ENCODE measurements at regions not wholly inside any gene's neighbourhood (a gene's known extent, or its start where the extent isn't known, plus 50 kb on each side); places are given as distances from the start of the nearest gene placed in this dataset.

- BruUV-seq (replicated peaks): no TSS peak
- Histone ChIP-seq H3K79me2 (ENCODE audit: insufficient read depth, low read depth, low read length) (no peaks in the 10 kb centered on the region), H2AFZ (ENCODE audit: low read length) (no peak overlapping the region), H3K4me1 (ENCODE audit: insufficient read depth, low read length, poor library complexity, severe bottlenecking) (no peaks in the 10 kb centered on the region), H3K27ac (ENCODE audit: low read depth, low read length, poor library complexity, severe bottlenecking) (no peak overlapping the region), H3K4me3 (ENCODE audit: low read depth, low read length, poor library complexity, severe bottlenecking) (no peak overlapping the region), H3K9me2 (ENCODE audit: insufficient read depth, low read length) (no peaks in the 10 kb centered on the region), H3K36me3 (ENCODE audit: insufficient read depth, low read length) (no peaks in the 10 kb centered on the region), H3K9me3 (ENCODE audit: low read length) (no peaks in the 10 kb centered on the region), H4K20me1 (ENCODE audit: insufficient read depth, low read length) (no peaks in the 10 kb centered on the region), H3K4me2 (ENCODE audit: low read length) (no peak overlapping the region)
- POLR2A ChIA-PET: no interaction called here
- DNase-seq (ENCODE audit: low spot score): no peak
- CTCF ChIA-PET (ENCODE audit: unreplicated experiment): no interaction called here
- TF ChIP-seq EZH2phosphoT487 (IDR thresholded peaks at IDR 0.05; ENCODE audit: borderline replicate concordance, low read depth, low read length): no peak
- TF ChIP-seq CTCF (conservative IDR thresholded peaks at IDR 0.05; ENCODE audit: low read length): no peak
- intact Hi-C loops (cut with micrococcal nuclease; ENCODE audit: unreplicated experiment): no loop called here
Observed at GRCh38 chr1:187931776-187932175, 1103.0 kb downstream of the PLA2G4A start.

- intact Hi-C loops (cut with micrococcal nuclease; ENCODE audit: unreplicated experiment): no loop called here
- ChIA-PET POLR2A (interaction anchor here (0.6 kb wide), 1 partner anchor 208 kb away, joined by 3 read pairs; no protein-coding TSS in a partner anchor), CTCF (ENCODE audit: unreplicated experiment) (no interaction called here)
- H3K4me3 ChIP-seq (ENCODE audit: low read depth, low read length, poor library complexity, severe bottlenecking): no peak overlapping the region
- no peaks in the 10 kb centered on the region for H3K9me3 ChIP-seq (ENCODE audit: low read length)
- H2AFZ ChIP-seq (ENCODE audit: low read length): no peak overlapping the region
- TF ChIP-seq CTCF (conservative IDR thresholded peaks at IDR 0.05; ENCODE audit: low read length) (no peak), EZH2phosphoT487 (IDR thresholded peaks at IDR 0.05; ENCODE audit: borderline replicate concordance, low read depth, low read length) (no peak)
- H4K20me1 ChIP-seq (ENCODE audit: insufficient read depth, low read length): no peaks in the 10 kb centered on the region
- H3K36me3 ChIP-seq (ENCODE audit: insufficient read depth, low read length): no peaks in the 10 kb centered on the region
- H3K79me2 ChIP-seq (ENCODE audit: insufficient read depth, low read depth, low read length): no peaks in the 10 kb centered on the region
- no TSS peak for BruUV-seq (replicated peaks)
- no peak overlapping the region for H3K27ac ChIP-seq (ENCODE audit: low read depth, low read length, poor library complexity, severe bottlenecking)
- no peak overlapping the region for H3K4me2 ChIP-seq (ENCODE audit: low read length)
- H3K4me1 ChIP-seq (ENCODE audit: insufficient read depth, low read length, poor library complexity, severe bottlenecking): no peaks in the 10 kb centered on the region
- DNase-seq (ENCODE audit: low spot score): no peak
- H3K9me2 ChIP-seq (ENCODE audit: insufficient read depth, low read length): no peaks in the 10 kb centered on the region
Observed at GRCh38 chr1:187933562-187934419, 1105.0 kb downstream of the PLA2G4A start.

GRCh38 chr1:187936667-187937066, 1107.9 kb downstream of the PLA2G4A start:
- H3K4me3 ChIP-seq (ENCODE audit: low read depth, low read length, poor library complexity, severe bottlenecking): no peak overlapping the region

More at GRCh38 chr1:187936667-187937066, 1107.9 kb downstream of the PLA2G4A start:
- POLR2A ChIA-PET: no interaction called here
- Histone ChIP-seq H3K36me3 (ENCODE audit: insufficient read depth, low read length) (no peaks in the 10 kb centered on the region), H4K20me1 (ENCODE audit: insufficient read depth, low read length) (no peaks in the 10 kb centered on the region), H2AFZ (ENCODE audit: low read length) (no peak overlapping the region), H3K79me2 (ENCODE audit: insufficient read depth, low read depth, low read length) (no peaks in the 10 kb centered on the region), H3K4me1 (ENCODE audit: insufficient read depth, low read length, poor library complexity, severe bottlenecking) (no peaks in the 10 kb centered on the region), H3K27ac (ENCODE audit: low read depth, low read length, poor library complexity, severe bottlenecking) (no peak overlapping the region), H3K4me2 (ENCODE audit: low read length) (no peak overlapping the region), H3K9me3 (ENCODE audit: low read length) (no peaks in the 10 kb centered on the region), H3K9me2 (ENCODE audit: insufficient read depth, low read length) (no peaks in the 10 kb centered on the region)
- CTCF ChIA-PET (ENCODE audit: unreplicated experiment): no interaction called here
- no peak for TF ChIP-seq CTCF (conservative IDR thresholded peaks at IDR 0.05; ENCODE audit: low read length)
- TF ChIP-seq EZH2phosphoT487 (IDR thresholded peaks at IDR 0.05; ENCODE audit: borderline replicate concordance, low read depth, low read length): no peak
- intact Hi-C loops (cut with micrococcal nuclease; ENCODE audit: unreplicated experiment): no loop called here
- no peak for DNase-seq (ENCODE audit: low spot score)
- BruUV-seq (replicated peaks): no TSS peak

Measured in OCI-LY7 (cell line).